ENCODE measurements at regions not wholly inside any gene's neighbourhood (a gene's known extent, or its start where the extent isn't known, plus 50 kb on each side); places are given as distances from the start of the nearest gene placed in this dataset.

DNA sequence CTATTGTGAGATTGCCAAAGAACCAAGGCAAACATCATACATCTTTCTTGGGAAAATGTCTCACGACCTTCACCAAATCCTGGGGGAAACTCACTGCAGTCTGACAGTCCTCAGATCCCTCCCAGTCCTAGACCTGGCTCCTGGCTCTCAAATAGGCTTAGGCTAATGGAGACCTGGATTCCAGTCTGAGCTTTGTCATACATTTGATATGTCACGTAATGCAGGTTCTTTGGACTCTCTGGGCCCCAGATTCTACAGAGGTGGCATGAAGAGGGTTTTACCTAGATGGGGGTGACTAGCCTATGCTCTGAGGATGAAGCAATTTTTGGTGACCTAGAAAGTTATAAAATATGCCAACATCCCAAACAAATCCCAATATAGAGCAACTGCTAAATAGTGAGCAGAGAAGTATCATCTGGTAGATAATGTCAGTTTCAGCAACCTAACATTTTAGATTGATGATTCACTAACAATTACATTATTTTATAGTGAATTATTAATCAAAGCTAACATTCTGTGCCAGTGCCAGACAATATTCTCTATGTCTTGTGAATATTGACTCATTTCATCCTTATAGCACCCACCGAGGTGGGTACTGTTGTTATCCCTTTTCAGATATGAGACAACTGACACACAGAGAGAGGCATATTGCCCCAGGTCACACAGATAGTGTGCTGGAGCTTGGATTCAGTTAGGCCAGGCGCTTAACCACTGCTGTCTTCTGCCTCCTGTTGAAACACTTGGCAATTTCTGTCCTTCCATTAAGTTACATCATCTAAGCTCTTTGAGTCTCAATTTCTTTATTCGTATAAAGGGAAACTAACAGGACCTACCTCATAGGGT is 195.4 kb upstream of the MAMLD1 start:
- H3K4me2 ChIP-seq (ENCODE audit: unreplicated experiment), result no peak overlapping the region
- H3K9me3 ChIP-seq (ENCODE audit: low read depth), result no peaks in the 10 kb centered on the region
- no peak overlapping the region for H2AFZ ChIP-seq
- no peaks in the 10 kb centered on the region for H3K4me1 ChIP-seq (ENCODE audit: insufficient read depth)
- H3K27me3 ChIP-seq (replicated peaks; ENCODE audit: insufficient read depth), result no peaks in the 10 kb centered on the region
- in situ Hi-C loops (cut with MboI), result no loop called here
- no peak overlapping the region for H3K27ac ChIP-seq
- no peak for DNase-seq
- no peaks in the 10 kb centered on the region for H3F3A ChIP-seq (ENCODE audit: insufficient read depth)
- no peaks in the 10 kb centered on the region for H3K9me2 ChIP-seq (ENCODE audit: insufficient read depth)
- no peak overlapping the region for H3K9ac ChIP-seq
- TF ChIP-seq EZH2 (IDR thresholded peaks at IDR 0.05; ENCODE audit: insufficient read depth, poor library complexity, severe bottlenecking) (no peak), EZH2phosphoT487 (IDR thresholded peaks at IDR 0.05; ENCODE audit: insufficient read depth, low read depth) (no peak)
- no peaks in the 10 kb centered on the region for H3K79me2 ChIP-seq (ENCODE audit: insufficient read depth)
- H3K4me3 ChIP-seq, result no peak overlapping the region
- WGBS, 2 experiments (ENCODE audit: low coverage in 1 of 2, low lambda C conversion rate in 2 of 2, missing lambda C conversion rate in 2 of 2), result 91 to 96% methylated on average over 5 of the region's 5 CpGs
- H4K20me1 ChIP-seq (ENCODE audit: insufficient read depth), result no peaks in the 10 kb centered on the region
- no peaks in the 10 kb centered on the region for H3K36me3 ChIP-seq (ENCODE audit: low read depth)

DNA sequence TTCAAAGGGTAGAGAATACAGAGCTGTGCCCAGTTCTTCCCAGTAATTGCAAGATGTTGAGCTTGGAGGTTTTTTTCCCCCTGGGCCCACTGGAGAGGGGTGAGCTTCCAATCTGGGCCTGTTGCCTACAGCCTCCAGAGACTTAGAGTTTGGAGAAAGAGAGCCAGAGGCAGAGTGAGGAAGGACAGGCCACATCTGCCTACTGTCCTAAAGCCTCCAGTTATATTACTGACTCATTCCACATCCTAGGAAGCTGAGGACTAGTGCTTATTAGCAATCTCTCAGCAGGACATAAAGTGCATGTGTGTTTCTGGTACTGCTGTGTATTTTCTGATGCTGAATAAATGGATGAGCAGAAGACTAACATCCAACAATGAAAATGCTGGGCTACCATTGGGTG is 181.0 kb upstream of the MAMLD1 start:
- peak; percentile 36 for DNase-seq
- Histone ChIP-seq H3K9ac (no peak overlapping the region), H3K9me2 (ENCODE audit: insufficient read depth) (no peaks in the 10 kb centered on the region), H3K27me3 (replicated peaks; ENCODE audit: insufficient read depth) (no peaks in the 10 kb centered on the region), H3K9me3 (ENCODE audit: low read depth) (no peaks in the 10 kb centered on the region), H3K4me3 (no peak overlapping the region), H3K4me2 (ENCODE audit: unreplicated experiment) (no peak overlapping the region), H4K20me1 (ENCODE audit: insufficient read depth) (no peaks in the 10 kb centered on the region), H3K36me3 (ENCODE audit: low read depth) (no peaks in the 10 kb centered on the region), H2AFZ (no peak overlapping the region), H3K79me2 (ENCODE audit: insufficient read depth) (no peaks in the 10 kb centered on the region), H3K27ac (no peak overlapping the region), H3K4me1 (ENCODE audit: insufficient read depth) (no peaks in the 10 kb centered on the region), H3F3A (ENCODE audit: insufficient read depth) (no peaks in the 10 kb centered on the region)
- no peak for TF ChIP-seq EZH2 (IDR thresholded peaks at IDR 0.05; ENCODE audit: insufficient read depth, poor library complexity, severe bottlenecking)
- TF ChIP-seq EZH2phosphoT487 (IDR thresholded peaks at IDR 0.05; ENCODE audit: insufficient read depth, low read depth), result no peak
- in situ Hi-C loops (cut with MboI), result no loop called here

DNA sequence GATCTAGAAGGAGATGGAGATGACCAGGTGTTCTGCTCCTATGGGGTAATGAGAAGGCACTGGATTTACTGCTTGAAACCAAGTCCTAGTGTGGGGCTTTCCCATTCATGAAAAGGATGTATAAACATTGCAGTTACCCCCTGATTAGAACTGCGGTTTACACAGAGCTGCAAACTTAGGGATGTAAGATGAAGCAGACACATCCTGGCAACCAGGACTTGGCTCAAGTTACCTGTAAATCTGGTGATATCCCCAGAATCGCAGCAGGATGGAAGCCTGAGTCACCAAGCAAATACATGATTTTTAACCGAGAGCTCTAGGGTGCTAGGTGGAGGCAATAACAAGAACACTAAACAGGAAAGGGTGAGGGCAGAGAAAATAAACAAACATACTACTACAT is 178.6 kb upstream of the MAMLD1 start:
- no peaks in the 10 kb centered on the region for H3F3A ChIP-seq (ENCODE audit: insufficient read depth)
- DNase-seq, result no peak
- no peaks in the 10 kb centered on the region for H3K79me2 ChIP-seq (ENCODE audit: insufficient read depth)
- H3K9me3 ChIP-seq (ENCODE audit: low read depth), result no peaks in the 10 kb centered on the region
- H3K4me3 ChIP-seq, result no peak overlapping the region
- in situ Hi-C loops (cut with MboI), result no loop called here
- TF ChIP-seq EZH2 (IDR thresholded peaks at IDR 0.05; ENCODE audit: insufficient read depth, poor library complexity, severe bottlenecking) (no peak), EZH2phosphoT487 (IDR thresholded peaks at IDR 0.05; ENCODE audit: insufficient read depth, low read depth) (no peak)
- no peaks in the 10 kb centered on the region for H4K20me1 ChIP-seq (ENCODE audit: insufficient read depth)
- no peak overlapping the region for H3K9ac ChIP-seq
- H2AFZ ChIP-seq, result no peak overlapping the region
- no peaks in the 10 kb centered on the region for H3K27me3 ChIP-seq (replicated peaks; ENCODE audit: insufficient read depth)
- no peaks in the 10 kb centered on the region for H3K9me2 ChIP-seq (ENCODE audit: insufficient read depth)
- H3K27ac ChIP-seq, result no peak overlapping the region
- H3K4me2 ChIP-seq (ENCODE audit: unreplicated experiment), result no peak overlapping the region
- H3K36me3 ChIP-seq (ENCODE audit: low read depth), result no peaks in the 10 kb centered on the region
- no peaks in the 10 kb centered on the region for H3K4me1 ChIP-seq (ENCODE audit: insufficient read depth)
- WGBS, 2 experiments (ENCODE audit: low coverage in 1 of 2, low lambda C conversion rate in 2 of 2, missing lambda C conversion rate in 2 of 2), result 90 to 91% methylated on average over 3 of the region's 3 CpGs

DNA sequence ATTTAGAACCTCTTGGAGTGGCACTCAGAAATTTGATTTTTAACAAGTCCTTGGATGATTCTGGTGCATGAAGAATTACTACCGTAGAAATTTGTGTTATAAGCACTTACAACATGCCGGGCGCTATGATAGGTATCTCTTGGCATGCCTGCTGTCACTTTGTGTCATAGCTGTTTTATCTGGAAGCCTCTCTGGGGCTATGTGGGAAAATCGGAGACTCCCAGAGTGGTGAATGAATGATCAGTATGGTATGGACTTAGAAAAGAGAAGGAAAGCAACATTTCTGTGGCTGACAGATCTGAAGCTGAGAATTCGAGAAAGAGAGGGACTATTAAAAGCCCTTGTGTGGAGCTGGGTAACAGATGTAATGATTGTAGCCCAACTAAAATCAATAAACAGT is 177.4 kb upstream of the MAMLD1 start:
- Histone ChIP-seq H3K4me1 (ENCODE audit: insufficient read depth) (no peaks in the 10 kb centered on the region), H3F3A (ENCODE audit: insufficient read depth) (no peaks in the 10 kb centered on the region), H3K9ac (no peak overlapping the region), H4K20me1 (ENCODE audit: insufficient read depth) (no peaks in the 10 kb centered on the region), H3K27me3 (replicated peaks; ENCODE audit: insufficient read depth) (no peaks in the 10 kb centered on the region), H3K4me3 (no peak overlapping the region), H3K9me2 (ENCODE audit: insufficient read depth) (no peaks in the 10 kb centered on the region), H3K79me2 (ENCODE audit: insufficient read depth) (no peaks in the 10 kb centered on the region), H3K27ac (no peak overlapping the region), H2AFZ (no peak overlapping the region), H3K4me2 (ENCODE audit: unreplicated experiment) (no peak overlapping the region), H3K9me3 (ENCODE audit: low read depth) (no peaks in the 10 kb centered on the region), H3K36me3 (ENCODE audit: low read depth) (no peaks in the 10 kb centered on the region)
- TF ChIP-seq EZH2 (IDR thresholded peaks at IDR 0.05; ENCODE audit: insufficient read depth, poor library complexity, severe bottlenecking) (no peak), EZH2phosphoT487 (IDR thresholded peaks at IDR 0.05; ENCODE audit: insufficient read depth, low read depth) (no peak)
- DNase-seq, result no peak
- WGBS, 2 experiments (ENCODE audit: low coverage in 1 of 2, low lambda C conversion rate in 2 of 2, missing lambda C conversion rate in 2 of 2), result 83 to 84% methylated on average over 5 of the region's 5 CpGs
- in situ Hi-C loops (cut with MboI), result no loop called here
